Endothelial cell of umbilical vein (primary cell): ENCODE measurements at regions not wholly inside any gene's neighbourhood (a gene's known extent, or its start where the extent isn't known, plus 50 kb on each side); places are given as distances from the start of the nearest gene placed in this dataset.

Experiments
- BruUV-seq: library from RNA; stranded (reverse); fragments of 400-500 nt; replicated peaks from 2 replicates; lab custom pipeline; 2021; lab: Mats Ljungman, UMichigan
- CTCF ChIA-PET: fragments of 300-600, 350-600 bp; sonication (Branson Sonifier 250); formaldehyde crosslinking; loops from one replicate; lab custom pipeline; 2021; ENCODE audit warnings: antibody characterized with exemption, inconsistent platforms; lab: Charles Lee
- POLR2A ChIA-PET: fragments of 300-600, 350-600 bp; sonication (Branson Sonifier 250); formaldehyde crosslinking; loops from one replicate; lab custom pipeline; 2021; ENCODE audit warnings: antibody characterized with exemption, inconsistent platforms; lab: Charles Lee
- DNase-seq: peaks from one replicate; pipeline ENCODE4 v3.0.0-alpha.2; 2011; ENCODE audit warnings: low read depth, low spot score
- FAIRE-seq: peaks from 2 replicates; lab custom pipeline; 2011; peaks lifted over from hg19 to GRCh38; lab: Jason Lieb, UNC
- H2AFZ ChIP-seq: 2 replicates; pipeline ENCODE4 v1.6.0; 2012; ENCODE audit warnings: low read depth, low read length, control low read depth, inconsistent platforms
- H3K27ac ChIP-seq: 2 replicates; pipeline ENCODE4 v1.5.1; 2011; ENCODE audit warnings: low read depth, mild to moderate bottlenecking, control low read depth, low read length, moderate library complexity; ENCODE audit not compliant: insufficient read depth
- H3K27me3 ChIP-seq, 2 experiments: 2 replicates each; pipeline versions ENCODE4 v1.6.0 to v1.6.1; 2011; ENCODE audit warnings: low read length in 2 of 2, mixed read lengths in 1 of 2; ENCODE audit not compliant: control insufficient read depth in 2 of 2, insufficient read depth in 2 of 2
- H3K36me3 ChIP-seq, 2 experiments: 2 replicates in 1 of 2; 3 replicates in 1 of 2; pipeline ENCODE4 v1.5.1; 2011; ENCODE audit warnings: low read length in 2 of 2, mild to moderate bottlenecking in 1 of 2, moderate library complexity in 1 of 2; ENCODE audit not compliant: control insufficient read depth in 2 of 2, insufficient read depth in 2 of 2; ENCODE audit errors: extremely low read depth in 1 of 2
- H3K4me1 ChIP-seq: 3 replicates; pipeline ENCODE4 v1.5.1; 2011; ENCODE audit warnings: mild to moderate bottlenecking, low read length; ENCODE audit not compliant: control insufficient read depth, insufficient read depth; ENCODE audit errors: extremely low read depth
- H3K4me2 ChIP-seq: 2 replicates; pipeline ENCODE4 v1.6.1; 2011; ENCODE audit warnings: low read length, control low read depth, mixed read lengths; ENCODE audit not compliant: insufficient read depth
- H3K4me3 ChIP-seq, 3 experiments: fragments of 200-600 bp in 1 of 3; sonication (generic), shearing (Covaris generic) in 1 of 3; replicated peaks in 1 of 3; 2 replicates each; pipeline ENCODE4 v1.5.1; 2011 to 2016; ENCODE audit warnings: control low read depth in 3 of 3, low read length in 3 of 3, mild to moderate bottlenecking in 2 of 3, inconsistent platforms in 1 of 3, low read depth in 1 of 3, moderate library complexity in 1 of 3; ENCODE audit not compliant: insufficient read depth in 1 of 3
- H3K79me2 ChIP-seq: 2 replicates; pipeline ENCODE4 v1.6.0; 2012; ENCODE audit warnings: low read length, inconsistent platforms; ENCODE audit not compliant: control insufficient read depth, insufficient read depth
- H3K9ac ChIP-seq: replicated peaks from 2 replicates; pipeline ENCODE3; 2011; ENCODE audit warnings: low read length, control low read depth; ENCODE audit not compliant: insufficient read depth; ENCODE audit errors: extremely low read depth
- H3K9me1 ChIP-seq: replicated peaks from 3 replicates; pipeline ENCODE4 v1.6.0; 2011; ENCODE audit warnings: mild to moderate bottlenecking, low read length; ENCODE audit not compliant: control insufficient read depth, insufficient read depth; ENCODE audit errors: extremely low read depth
- H3K9me3 ChIP-seq: replicated peaks from 2 replicates; pipeline ENCODE4 v1.5.1; 2012; ENCODE audit warnings: low read length, inconsistent platforms; ENCODE audit not compliant: control insufficient read depth, insufficient read depth
- H4K20me1 ChIP-seq: replicated peaks from 2 replicates; pipeline ENCODE3; 2011; ENCODE audit warnings: mild to moderate bottlenecking, low read length; ENCODE audit not compliant: control insufficient read depth, insufficient read depth; ENCODE audit errors: extremely low read depth
- CTCF ChIP-seq, 2 donors: IDR thresholded peaks; 1 replicate in 1 of 2; 2 replicates in 1 of 2; pipeline ENCODE4 v1.5.1; 2011; ENCODE audit warnings: low read length in 2 of 2, mild to moderate bottlenecking in 2 of 2, moderate library complexity in 2 of 2, control low read depth in 1 of 2, inconsistent platforms in 1 of 2, low read depth in 1 of 2; ENCODE audit not compliant: insufficient read depth in 1 of 2; ENCODE audit errors: extremely low read depth in 1 of 2
- EZH2 ChIP-seq: IDR thresholded peaks from 2 replicates; pipeline ENCODE4 v1.6.1; 2012; ENCODE audit warnings: borderline replicate concordance, low read depth, mild to moderate bottlenecking, moderate library complexity, low read length, inconsistent platforms; ENCODE audit not compliant: severe bottlenecking
- FOS ChIP-seq: IDR thresholded peaks from 2 replicates; pipeline ENCODE4 v1.6.1; 2011; ENCODE audit warnings: mild to moderate bottlenecking, low read length, moderate library complexity, borderline replicate concordance; ENCODE audit not compliant: insufficient read depth
- GATA2 ChIP-seq: IDR thresholded peaks from 2 replicates; pipeline ENCODE4 v1.7.0; 2011; ENCODE audit warnings: low read depth, mild to moderate bottlenecking, moderate library complexity, mixed read lengths, low read length; ENCODE audit not compliant: insufficient read length, insufficient read depth
- JUN ChIP-seq: IDR thresholded peaks from 2 replicates; pipeline ENCODE4 v1.6.1; 2011; ENCODE audit warnings: borderline replicate concordance, low read depth; ENCODE audit not compliant: insufficient read length, insufficient read depth
- MAX ChIP-seq: IDR thresholded peaks from 2 replicates; pipeline ENCODE4 v1.6.1; 2011; ENCODE audit not compliant: insufficient read depth, insufficient read length
- MYC ChIP-seq: IDR thresholded peaks from one replicate; pipeline ENCODE4 v1.6.1; 2011; ENCODE audit warnings: mild to moderate bottlenecking, low read depth, low read length
- POLR2A ChIP-seq: IDR thresholded peaks from 2 replicates; pipeline ENCODE4 v1.6.1; 2012; ENCODE audit warnings: low read depth, mild to moderate bottlenecking, control low read depth, low read length
- POLR2AphosphoS5 ChIP-seq: IDR thresholded peaks from 2 replicates; pipeline ENCODE4 v1.6.1; 2012; ENCODE audit warnings: low read depth, mild to moderate bottlenecking, control low read depth, low read length, moderate library complexity; ENCODE audit not compliant: insufficient read depth
- dilution Hi-C: fragments of 300-500 bp; cut with MboI; formaldehyde crosslinking; loops from one replicate; pipeline ENCODE4 v1.15.0; 2019; ENCODE audit warnings: low sequenced_read_pairs; ENCODE audit not compliant: extremely low pct_ligation_motif_present
- intact Hi-C: fragments of 100-400 bp; cut with micrococcal nuclease; formaldehyde crosslinking; loops from one replicate; pipeline ENCODE4 v1.10.0; 2022

- intact Hi-C loops = no loop called here
- Histone ChIP-seq H3K27me3 (no peaks in the 10 kb centered on the region), H3K9me3 (no peaks in the 10 kb centered on the region), H3K27ac (no peak overlapping the region), H3K79me2 (no peaks in the 10 kb centered on the region), H3K9me1 (no peaks in the 10 kb centered on the region), H3K36me3 (no peaks in the 10 kb centered on the region), H3K4me2 (no peak overlapping the region), H3K4me3 (no peak overlapping the region), H3K4me1 (no peaks in the 10 kb centered on the region), H4K20me1 (no peaks in the 10 kb centered on the region), H2AFZ (no peak overlapping the region), H3K9ac (no peak overlapping the region)
- no TSS peak for BruUV-seq
- TF ChIP-seq MYC = no peak
- no peak for TF ChIP-seq MAX
- TF ChIP-seq POLR2AphosphoS5 = no peak
- TF ChIP-seq CTCF (IDR thresholded peaks at IDR 0.05; ENCODE audit: extremely low read depth in 1 of 2, insufficient read depth in 1 of 2, low read depth in 1 of 2, low read length in 2 of 2) = no peak
- TF ChIP-seq POLR2A = no peak
- TF ChIP-seq EZH2 = no peak
- no peak for TF ChIP-seq GATA2
- TF ChIP-seq FOS = no peak
- TF ChIP-seq JUN = no peak
- ChIA-PET POLR2A (no interaction called here), CTCF (interaction anchor here (1.0 kb wide), 1 partner anchor 486 kb away, joined by 3 read pairs; no protein-coding TSS in a partner anchor)
- dilution Hi-C loops = no loop called here
- FAIRE-seq (no peak), DNase-seq (no peak)
Observed at GRCh38 chr15:35775471-35775870, 229.5 kb upstream of the DPH6 start.
